Fibroblast of the aortic adventitia (primary cell): ENCODE measurements at regions not wholly inside any gene's neighbourhood (a gene's known extent, or its start where the extent isn't known, plus 50 kb on each side); places are given as distances from the start of the nearest gene placed in this dataset.

ENCODE experiments used
- DNase-seq: peaks from one replicate; pipeline ENCODE4 v3.0.0-alpha.2; 2010; ENCODE audit warnings: low read depth
- H3K4me3 ChIP-seq: 2 replicates; pipeline ENCODE4 v1.5.1; 2011; ENCODE audit warnings: low read depth, mild to moderate bottlenecking, control low read depth, low read length, moderate library complexity
- CTCF ChIP-seq: IDR thresholded peaks from 2 replicates; pipeline ENCODE4 v1.5.1; 2011; ENCODE audit warnings: mild to moderate bottlenecking, low read length, control low read depth, inconsistent platforms; ENCODE audit not compliant: insufficient read depth

- H3K4me3 ChIP-seq = peak overlapping the region; percentile 55
- no peak for TF ChIP-seq CTCF
- peak; percentile 93 for DNase-seq
These were observed 77.0 kb upstream of the SERTAD2 start for GRCh38 chr2:64730551-64731262.

DNA sequence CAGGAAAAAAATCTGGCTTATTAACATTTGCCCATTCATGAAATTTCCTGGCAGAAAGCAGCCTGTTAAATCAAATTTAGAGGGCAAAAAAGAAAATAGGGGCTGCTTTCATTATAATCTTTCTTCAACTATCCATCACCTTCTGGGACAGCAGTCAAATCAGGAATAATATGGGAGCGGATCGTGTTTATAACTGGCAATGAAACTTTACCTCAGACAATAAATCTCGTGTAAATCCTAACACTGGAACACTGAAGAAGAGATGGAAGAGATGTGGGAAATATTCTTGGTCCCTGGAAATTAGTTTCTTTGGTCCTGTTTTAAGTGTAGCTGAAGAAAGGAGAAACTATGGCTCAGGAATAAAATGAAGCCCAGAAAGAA lies 77.5 kb upstream of the SERTAD2 start:
- TF ChIP-seq CTCF = no peak
- H3K4me3 ChIP-seq = peak overlapping the region; percentile 55
- DNase-seq = no peak

GRCh38 chr2:64731746-64732145 lies 78.0 kb upstream of the SERTAD2 start:
- TF ChIP-seq CTCF = no peak
- H3K4me3 ChIP-seq = no peak overlapping the region
- no peak for DNase-seq

DNA sequence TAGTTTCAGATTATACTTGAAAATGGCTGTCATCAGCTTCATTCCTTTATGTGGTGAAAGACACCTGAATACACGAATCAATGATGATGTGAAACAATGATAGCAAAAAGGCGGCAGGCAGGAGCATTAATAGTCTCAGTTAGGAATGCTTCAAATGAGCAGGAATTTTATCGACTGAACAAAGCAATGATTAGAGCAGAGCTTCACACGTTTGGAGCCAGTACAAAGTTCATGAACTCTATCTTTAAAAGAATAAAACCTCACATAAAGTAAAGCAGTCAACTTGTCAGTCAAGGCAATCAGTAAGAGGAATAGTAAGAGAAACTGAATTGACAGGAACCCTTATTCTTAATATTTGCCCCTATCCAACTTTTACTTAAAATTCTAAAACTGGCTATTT lies 78.4 kb upstream of the SERTAD2 start:
- no peak for TF ChIP-seq CTCF

GRCh38 chr2:64735504-64735903 lies 81.8 kb upstream of the SERTAD2 start:
- no peak for DNase-seq
- H3K4me3 ChIP-seq = no peak overlapping the region
- TF ChIP-seq CTCF = no peak

More for the DNA sequence above, 78.4 kb upstream of the SERTAD2 start:
- H3K4me3 ChIP-seq = no peak overlapping the region
- no peak for DNase-seq

GRCh38 chr2:64737547-64737946 lies 83.8 kb upstream of the SERTAD2 start:
- TF ChIP-seq CTCF = no peak
- DNase-seq = no peak
- no peak overlapping the region for H3K4me3 ChIP-seq

DNA sequence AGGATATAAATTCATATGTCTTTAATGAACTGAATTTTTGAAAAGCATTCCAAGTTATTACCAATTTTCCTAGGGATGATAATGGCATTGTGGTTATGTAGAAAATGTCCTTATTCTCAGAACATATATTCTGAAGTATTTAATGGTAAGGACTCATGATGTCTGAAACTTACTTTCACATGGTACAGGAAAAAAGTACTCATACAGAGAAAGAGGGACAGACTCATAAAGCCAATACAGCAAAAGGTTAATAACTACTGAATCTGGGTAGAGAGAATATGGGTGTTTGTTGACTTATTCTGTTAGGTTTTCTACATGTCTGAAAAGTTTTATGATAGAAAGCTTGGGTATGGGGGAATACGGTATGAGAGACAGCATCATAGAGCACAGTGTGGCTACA lies 84.3 kb upstream of the SERTAD2 start:
- no peak overlapping the region for H3K4me3 ChIP-seq
- no peak for DNase-seq
- no peak for TF ChIP-seq CTCF
